A673 (cell line): ENCODE measurements at regions not wholly inside any gene's neighbourhood (a gene's known extent, or its start where the extent isn't known, plus 50 kb on each side); places are given as distances from the start of the nearest gene placed in this dataset.

ENCODE experiments used
- BruUV-seq: library from RNA; stranded (reverse); fragments of 400-500 nt; replicated peaks from 2 replicates; lab custom pipeline; 2021; lab: Mats Ljungman, UMichigan
- CTCF ChIA-PET: fragments of 300-600 bp; sonication (Branson Sonifier 250); formaldehyde crosslinking; loops from one replicate; lab custom pipeline; 2022; ENCODE audit warnings: antibody characterized with exemption; lab: Charles Lee
- POLR2A ChIA-PET: fragments of 300-600 bp; sonication (Branson Sonifier 250); formaldehyde crosslinking; loops from one replicate; lab custom pipeline; 2022; ENCODE audit warnings: antibody characterized with exemption; ENCODE audit not compliant: low non-redundant PET; lab: Charles Lee
- DNase-seq: peaks from one replicate; pipeline ENCODE4 v3.0.0-alpha.2; 2015; ENCODE audit warnings: low spot score
- H3K27ac ChIP-seq: fragments of 200-600 bp; sonication (generic); 2 replicates; pipeline ENCODE4 v1.5.1; 2016; ENCODE audit warnings: mixed run types, low read depth, mild to moderate bottlenecking, mixed read lengths, antibody characterized with exemption, low read length; ENCODE audit not compliant: poor library complexity, severe bottlenecking
- H3K27me3 ChIP-seq: fragments of 200-600 bp; sonication (generic); replicated peaks from 2 replicates; pipeline ENCODE4 v1.6.1; 2017; ENCODE audit warnings: mixed run types, low read depth, mild to moderate bottlenecking, mixed read lengths, antibody characterized with exemption, low read length; ENCODE audit not compliant: insufficient read depth, poor library complexity
- H3K36me3 ChIP-seq: fragments of 200-600 bp; sonication (generic); 2 replicates; pipeline ENCODE4 v1.6.1; 2016; ENCODE audit warnings: mixed run types, mild to moderate bottlenecking, mixed read lengths, antibody characterized with exemption, low read length; ENCODE audit not compliant: insufficient read depth, poor library complexity, severe bottlenecking
- H3K4me1 ChIP-seq: fragments of 200-600 bp; sonication (generic); 2 replicates; pipeline ENCODE4 v1.6.1; 2017; ENCODE audit warnings: mixed run types, mild to moderate bottlenecking, mixed read lengths, antibody characterized with exemption, low read length; ENCODE audit not compliant: insufficient read depth, poor library complexity, severe bottlenecking
- H3K4me3 ChIP-seq: fragments of 200-600 bp; sonication (generic); 2 replicates; pipeline ENCODE4 v1.5.1; 2016; ENCODE audit warnings: low read depth, mixed run types, mild to moderate bottlenecking, mixed read lengths, low read length; ENCODE audit not compliant: poor library complexity, severe bottlenecking
- H3K9me3 ChIP-seq: fragments of 200-600 bp; sonication (generic); 2 replicates; pipeline ENCODE4 v1.6.1; 2016; ENCODE audit warnings: mixed run types, low read depth, mild to moderate bottlenecking, mixed read lengths, antibody characterized with exemption, low read length; ENCODE audit not compliant: poor library complexity, severe bottlenecking
- EZH2 ChIP-seq: fragments of 200-600 bp; sonication (generic); IDR thresholded peaks from 2 replicates; pipeline ENCODE4 v1.6.1; 2017; ENCODE audit warnings: borderline replicate concordance, low read depth, mild to moderate bottlenecking, mixed read lengths, antibody characterized with exemption, low read length; ENCODE audit not compliant: poor library complexity, severe bottlenecking
- intact Hi-C: fragments of 100-400 bp; cut with micrococcal nuclease; formaldehyde crosslinking; loops from one replicate; pipeline ENCODE4 v1.10.0; 2022; ENCODE audit not compliant: unreplicated experiment
- TF ChIP-seq, protein P1 (sequence below): fragments of 300-800, 200-600 bp; sonication (generic); conservative IDR thresholded peaks from 2 replicates; pipeline ENCODE4 v1.5.1; 2017; ENCODE audit warnings: low read depth, mild to moderate bottlenecking, antibody characterized with exemption, low read length, moderate library complexity, mixed read lengths

DNA sequence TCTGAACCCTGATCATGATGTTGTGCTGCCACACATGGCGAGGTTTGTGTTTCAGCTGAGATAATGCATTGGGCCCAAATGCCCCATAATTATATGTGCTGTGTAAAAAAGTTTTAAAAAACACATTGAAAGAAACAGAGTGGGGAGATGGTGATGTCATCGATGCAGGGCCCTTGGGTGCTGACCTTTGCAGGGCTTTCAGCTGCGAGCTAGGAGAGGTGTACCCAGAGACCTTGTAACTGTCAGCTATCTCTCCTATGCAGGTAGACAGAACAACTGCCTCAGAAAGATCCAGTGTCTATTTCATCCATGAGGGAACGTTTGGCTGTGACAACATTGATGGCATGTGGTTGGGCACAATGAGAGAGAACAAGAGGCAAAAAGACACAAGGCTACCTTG lies 286.9 kb upstream of the CELF4 start:
- Histone ChIP-seq H3K4me3 (no peak overlapping the region), H3K9me3 (no peaks in the 10 kb centered on the region), H3K4me1 (no peaks in the 10 kb centered on the region), H3K36me3 (no peaks in the 10 kb centered on the region), H3K27ac (no peak overlapping the region), H3K27me3 (no peaks in the 10 kb centered on the region)
- no peak for DNase-seq
- ChIA-PET CTCF (no interaction called here), POLR2A (no interaction called here)
- intact Hi-C loops: no loop called here
- TF ChIP-seq, protein P1, sequence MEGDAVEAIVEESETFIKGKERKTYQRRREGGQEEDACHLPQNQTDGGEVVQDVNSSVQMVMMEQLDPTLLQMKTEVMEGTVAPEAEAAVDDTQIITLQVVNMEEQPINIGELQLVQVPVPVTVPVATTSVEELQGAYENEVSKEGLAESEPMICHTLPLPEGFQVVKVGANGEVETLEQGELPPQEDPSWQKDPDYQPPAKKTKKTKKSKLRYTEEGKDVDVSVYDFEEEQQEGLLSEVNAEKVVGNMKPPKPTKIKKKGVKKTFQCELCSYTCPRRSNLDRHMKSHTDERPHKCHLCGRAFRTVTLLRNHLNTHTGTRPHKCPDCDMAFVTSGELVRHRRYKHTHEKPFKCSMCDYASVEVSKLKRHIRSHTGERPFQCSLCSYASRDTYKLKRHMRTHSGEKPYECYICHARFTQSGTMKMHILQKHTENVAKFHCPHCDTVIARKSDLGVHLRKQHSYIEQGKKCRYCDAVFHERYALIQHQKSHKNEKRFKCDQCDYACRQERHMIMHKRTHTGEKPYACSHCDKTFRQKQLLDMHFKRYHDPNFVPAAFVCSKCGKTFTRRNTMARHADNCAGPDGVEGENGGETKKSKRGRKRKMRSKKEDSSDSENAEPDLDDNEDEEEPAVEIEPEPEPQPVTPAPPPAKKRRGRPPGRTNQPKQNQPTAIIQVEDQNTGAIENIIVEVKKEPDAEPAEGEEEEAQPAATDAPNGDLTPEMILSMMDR: no peak
- no peak for TF ChIP-seq EZH2
- BruUV-seq: no TSS peak

DNA sequence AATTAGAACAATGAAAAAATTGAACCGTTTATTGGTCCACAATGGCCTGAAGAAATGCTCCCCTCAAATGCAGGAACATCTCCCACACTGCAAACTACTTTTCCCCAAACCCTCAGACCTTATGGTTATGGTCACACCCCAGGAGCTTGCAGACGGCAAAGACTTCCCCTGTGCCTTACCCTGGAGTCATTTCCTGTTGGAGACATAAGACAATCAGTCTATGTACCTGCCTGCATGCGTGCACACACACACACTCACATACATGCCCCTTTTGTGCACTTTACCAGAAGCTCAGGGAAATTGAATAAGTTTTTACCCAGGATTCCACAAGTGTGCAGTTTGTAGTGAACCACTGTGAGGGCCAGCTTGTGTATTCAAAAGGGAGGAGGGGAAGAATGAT lies 281.9 kb upstream of the CELF4 start:
- intact Hi-C loops: no loop called here
- BruUV-seq: no TSS peak
- TF ChIP-seq, protein P1: no peak
- TF ChIP-seq EZH2: no peak
- Histone ChIP-seq H3K9me3 (no peaks in the 10 kb centered on the region), H3K36me3 (no peaks in the 10 kb centered on the region), H3K27me3 (no peaks in the 10 kb centered on the region), H3K27ac (no peak overlapping the region), H3K4me3 (no peak overlapping the region), H3K4me1 (no peaks in the 10 kb centered on the region)
- DNase-seq: no peak
- POLR2A ChIA-PET: no interaction called here
- CTCF ChIA-PET: no interaction called here

DNA sequence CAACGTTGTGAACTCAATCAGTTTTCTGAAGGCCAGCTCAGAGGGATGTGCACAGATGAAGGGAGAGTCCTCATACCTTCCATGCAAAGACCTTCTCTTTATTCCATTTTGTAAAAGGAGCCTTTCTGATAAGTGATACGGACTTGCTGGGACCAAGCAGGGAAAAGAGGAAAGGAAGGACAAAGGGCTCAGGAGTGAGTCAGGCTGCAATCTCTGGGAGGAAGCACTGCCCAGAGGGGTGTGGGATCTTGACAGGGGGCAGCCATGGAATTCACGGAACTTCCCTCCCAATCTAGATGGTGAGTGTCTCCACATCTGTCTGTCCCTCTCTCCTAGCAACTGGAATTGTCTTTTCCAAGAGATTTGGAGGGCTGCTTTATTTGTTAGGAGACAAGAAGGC lies 281.4 kb upstream of the CELF4 start:
- no peaks in the 10 kb centered on the region for H3K36me3 ChIP-seq
- no TSS peak for BruUV-seq
- intact Hi-C loops: no loop called here
- H3K27me3 ChIP-seq: no peaks in the 10 kb centered on the region
- POLR2A ChIA-PET: no interaction called here
- DNase-seq: no peak
- no peaks in the 10 kb centered on the region for H3K4me1 ChIP-seq
- no peak overlapping the region for H3K27ac ChIP-seq
- H3K4me3 ChIP-seq: no peak overlapping the region
- no peaks in the 10 kb centered on the region for H3K9me3 ChIP-seq
- TF ChIP-seq EZH2: no peak
- TF ChIP-seq, protein P1: no peak
- CTCF ChIA-PET: no interaction called here
